MCF 10A (cell line): ENCODE measurements at regions not wholly inside any gene's neighbourhood (a gene's known extent, or its start where the extent isn't known, plus 50 kb on each side); places are given as distances from the start of the nearest gene placed in this dataset.

Experiments used
- BruUV-seq: library from RNA; stranded (reverse); fragments of 400-500 nt; replicated peaks from 2 replicates; lab custom pipeline; 2021; lab: Mats Ljungman, UMichigan
- CTCF ChIA-PET: fragments of 300-600 bp; sonication (Branson Sonifier 250); formaldehyde crosslinking; extraction: SDS; loops from one replicate; lab custom pipeline; 2021; ENCODE audit warnings: antibody characterized with exemption, inconsistent platforms; lab: Yijun Ruan, JAX
- POLR2A ChIA-PET: fragments of 300-600, 350-650 bp; sonication (Branson Sonifier 250); formaldehyde crosslinking; extraction: SDS; loops from one replicate; lab custom pipeline; 2020; ENCODE audit warnings: antibody characterized with exemption, inconsistent platforms; lab: Yijun Ruan, JAX
- DNase-seq: peaks from one replicate; pipeline ENCODE4 v3.0.0-alpha.2; 2018; ENCODE audit not compliant: unreplicated experiment
- H3K27ac Mint-ChIP-seq: one replicate; pipeline ENCODE4 v1.8.0; 2022; ENCODE audit warnings: mild to moderate bottlenecking, low read depth, mixed read lengths; ENCODE audit not compliant: unreplicated experiment
- H3K27me3 Mint-ChIP-seq: one replicate; pipeline ENCODE4 v1.8.0; 2022; ENCODE audit warnings: mixed read lengths; ENCODE audit not compliant: insufficient read depth, unreplicated experiment
- H3K36me3 Mint-ChIP-seq: one replicate; pipeline ENCODE4 v1.8.0; 2022; ENCODE audit warnings: mild to moderate bottlenecking, moderate library complexity, mixed read lengths; ENCODE audit not compliant: insufficient read depth, unreplicated experiment
- H3K4me1 Mint-ChIP-seq: one replicate; pipeline ENCODE4 v1.8.0; 2022; ENCODE audit warnings: mixed read lengths; ENCODE audit not compliant: insufficient read depth, unreplicated experiment
- H3K4me3 Mint-ChIP-seq: one replicate; pipeline ENCODE4 v1.8.0; 2022; ENCODE audit warnings: mild to moderate bottlenecking, moderate library complexity, mixed read lengths; ENCODE audit not compliant: unreplicated experiment
- H3K9me3 Mint-ChIP-seq: one replicate; pipeline ENCODE4 v1.8.0; 2022; ENCODE audit warnings: mixed read lengths; ENCODE audit not compliant: unreplicated experiment
- intact Hi-C: fragments of 100-400 bp; cut with micrococcal nuclease; formaldehyde crosslinking; loops from 2 replicates; pipeline ENCODE4 v1.14.1; 2022
- TF ChIP-seq, protein P1 (sequence below): fragments of 200-600 bp; IDR thresholded peaks from one replicate; pipeline ENCODE4 v1.8.0; 2022; ENCODE audit warnings: antibody characterized with exemption, mild to moderate bottlenecking; ENCODE audit not compliant: unreplicated experiment

DNA sequence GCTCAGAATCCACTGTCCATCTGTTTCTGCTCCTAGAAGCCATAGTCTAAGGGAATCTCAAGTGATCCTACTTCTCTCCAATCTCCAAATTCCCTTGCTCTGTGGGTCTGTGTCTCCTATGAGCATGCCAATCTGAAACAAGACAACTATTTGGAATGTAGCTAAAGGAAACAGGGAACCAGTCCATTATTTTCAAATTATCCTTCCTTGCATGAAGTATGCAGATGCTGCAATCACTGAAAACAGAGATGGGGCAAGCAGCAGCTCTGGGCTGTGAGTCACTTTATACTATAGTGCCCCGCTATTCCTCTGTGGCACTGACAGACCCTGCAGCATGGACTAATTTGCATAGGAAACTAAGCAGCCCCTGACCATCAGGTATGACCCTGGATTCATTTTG, 76.9 kb upstream of the PRSS58 start:
- no peak overlapping the region for H3K27ac Mint-ChIP-seq
- H3K4me3 Mint-ChIP-seq = no peak overlapping the region
- no peaks in the 10 kb centered on the region for H3K4me1 Mint-ChIP-seq
- BruUV-seq = no TSS peak
- no peaks in the 10 kb centered on the region for H3K9me3 Mint-ChIP-seq
- H3K27me3 Mint-ChIP-seq = peaks cover 57% of the 10 kb centered on the region
- H3K36me3 Mint-ChIP-seq = no peaks in the 10 kb centered on the region
- CTCF ChIA-PET = interaction anchor here (1.0 to 1.6 kb wide), 2 partner anchors 25 to 33 kb away, joined by 4 to 5 read pairs; no protein-coding TSS in a partner anchor
- no peak for DNase-seq
- POLR2A ChIA-PET = no interaction called here
- TF ChIP-seq, protein P1, sequence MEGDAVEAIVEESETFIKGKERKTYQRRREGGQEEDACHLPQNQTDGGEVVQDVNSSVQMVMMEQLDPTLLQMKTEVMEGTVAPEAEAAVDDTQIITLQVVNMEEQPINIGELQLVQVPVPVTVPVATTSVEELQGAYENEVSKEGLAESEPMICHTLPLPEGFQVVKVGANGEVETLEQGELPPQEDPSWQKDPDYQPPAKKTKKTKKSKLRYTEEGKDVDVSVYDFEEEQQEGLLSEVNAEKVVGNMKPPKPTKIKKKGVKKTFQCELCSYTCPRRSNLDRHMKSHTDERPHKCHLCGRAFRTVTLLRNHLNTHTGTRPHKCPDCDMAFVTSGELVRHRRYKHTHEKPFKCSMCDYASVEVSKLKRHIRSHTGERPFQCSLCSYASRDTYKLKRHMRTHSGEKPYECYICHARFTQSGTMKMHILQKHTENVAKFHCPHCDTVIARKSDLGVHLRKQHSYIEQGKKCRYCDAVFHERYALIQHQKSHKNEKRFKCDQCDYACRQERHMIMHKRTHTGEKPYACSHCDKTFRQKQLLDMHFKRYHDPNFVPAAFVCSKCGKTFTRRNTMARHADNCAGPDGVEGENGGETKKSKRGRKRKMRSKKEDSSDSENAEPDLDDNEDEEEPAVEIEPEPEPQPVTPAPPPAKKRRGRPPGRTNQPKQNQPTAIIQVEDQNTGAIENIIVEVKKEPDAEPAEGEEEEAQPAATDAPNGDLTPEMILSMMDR = no peak
- intact Hi-C loops = no loop called here

DNA sequence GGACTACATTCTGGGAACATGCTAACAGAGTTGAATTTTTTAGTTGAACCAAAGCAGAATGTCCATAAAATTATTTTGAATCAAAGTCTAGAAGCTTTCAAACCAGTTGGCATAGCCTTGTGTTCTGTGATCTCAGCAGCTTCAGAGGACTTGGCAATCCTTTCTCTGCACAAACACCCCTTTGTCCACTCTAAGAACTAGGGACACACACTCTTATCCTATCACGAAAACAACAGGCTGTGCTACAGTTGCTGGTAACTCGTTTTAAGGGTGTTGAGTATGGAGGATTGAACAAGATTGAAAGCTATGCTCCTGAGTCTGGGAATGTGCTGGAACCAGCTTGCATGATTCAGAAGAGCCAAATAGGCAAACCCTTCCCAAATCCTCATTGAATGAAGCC, 76.4 kb upstream of the PRSS58 start:
- no peak overlapping the region for H3K27ac Mint-ChIP-seq
- H3K9me3 Mint-ChIP-seq = no peaks in the 10 kb centered on the region
- no peak overlapping the region for H3K4me3 Mint-ChIP-seq
- TF ChIP-seq, protein P1 = no peak
- no peaks in the 10 kb centered on the region for H3K36me3 Mint-ChIP-seq
- CTCF ChIA-PET = interaction anchor here (1.0 to 1.6 kb wide), 3 partner anchors 14 to 32 kb away, joined by 3 to 5 read pairs (median 4); no protein-coding TSS in a partner anchor
- POLR2A ChIA-PET = no interaction called here
- DNase-seq = no peak
- no TSS peak for BruUV-seq
- intact Hi-C loops = no loop called here
- H3K4me1 Mint-ChIP-seq = no peaks in the 10 kb centered on the region
- peaks cover 57% of the 10 kb centered on the region for H3K27me3 Mint-ChIP-seq

DNA sequence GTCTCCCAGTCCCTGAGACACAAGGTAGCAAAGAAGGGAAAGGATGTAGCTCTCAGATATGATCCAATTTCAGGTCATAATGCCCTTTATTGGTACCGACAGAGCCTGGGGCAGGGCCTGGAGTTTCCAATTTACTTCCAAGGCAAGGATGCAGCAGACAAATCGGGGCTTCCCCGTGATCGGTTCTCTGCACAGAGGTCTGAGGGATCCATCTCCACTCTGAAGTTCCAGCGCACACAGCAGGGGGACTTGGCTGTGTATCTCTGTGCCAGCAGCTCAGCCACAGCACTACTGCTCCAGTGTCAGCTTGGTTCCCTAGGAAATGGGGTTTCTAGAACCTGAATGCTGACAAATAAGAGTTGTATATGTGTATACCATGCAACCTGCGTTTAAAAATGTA, 74.6 kb upstream of the PRSS58 start:
- H3K36me3 Mint-ChIP-seq = no peaks in the 10 kb centered on the region
- no peak for DNase-seq
- BruUV-seq = no TSS peak
- peaks cover 61% of the 10 kb centered on the region for H3K27me3 Mint-ChIP-seq
- intact Hi-C loops = no loop called here
- H3K4me3 Mint-ChIP-seq = no peak overlapping the region
- TF ChIP-seq, protein P1 = no peak
- CTCF ChIA-PET = interaction anchor here (0.7 to 1.6 kb wide), 6 partner anchors 12 to 147 kb away, joined by 3 to 4 read pairs (median 3); no protein-coding TSS in a partner anchor
- H3K27ac Mint-ChIP-seq = no peak overlapping the region
- POLR2A ChIA-PET = no interaction called here
- H3K9me3 Mint-ChIP-seq = no peaks in the 10 kb centered on the region
- H3K4me1 Mint-ChIP-seq = no peaks in the 10 kb centered on the region

DNA sequence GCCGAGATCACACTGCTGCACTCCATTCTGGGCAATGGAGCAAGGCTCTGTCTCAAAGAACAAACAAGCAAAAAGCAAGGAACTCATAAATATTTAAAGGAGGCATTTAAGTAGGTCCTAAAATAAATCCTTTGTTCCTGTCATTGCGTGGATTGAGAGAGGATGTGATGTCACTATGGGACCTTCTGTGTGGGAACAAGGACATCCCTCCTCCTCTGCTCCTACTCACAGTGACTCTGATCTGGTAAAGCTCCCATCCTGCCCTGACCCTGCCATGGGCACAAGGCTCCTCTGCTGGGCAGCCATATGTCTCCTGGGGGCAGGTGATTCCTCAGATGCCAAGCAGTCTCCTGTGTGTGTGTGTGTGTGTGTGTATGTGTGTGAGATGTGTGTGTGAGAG, 74.1 kb upstream of the PRSS58 start:
- Mint-ChIP-seq H3K36me3 (no peaks in the 10 kb centered on the region), H3K4me1 (peaks cover under 1% of the 10 kb centered on the region), H3K27ac (no peak overlapping the region), H3K4me3 (no peak overlapping the region), H3K27me3 (peaks cover 56% of the 10 kb centered on the region), H3K9me3 (no peaks in the 10 kb centered on the region)
- no TSS peak for BruUV-seq
- POLR2A ChIA-PET = interaction anchor here (0.7 kb wide), 1 partner anchor 317 kb away, joined by 3 read pairs; no protein-coding TSS in a partner anchor
- DNase-seq = no peak
- CTCF ChIA-PET = interaction anchor here (0.6 to 1.6 kb wide), 5 partner anchors 11 to 321 kb away, joined by 3 to 4 read pairs (median 3); no protein-coding TSS in a partner anchor
- TF ChIP-seq, protein P1 = no peak
- intact Hi-C loops = no loop called here
